Lung (tissue), 11 donors: ENCODE measurements at regions not wholly inside any gene's neighbourhood (a gene's known extent, or its start where the extent isn't known, plus 50 kb on each side); places are given as distances from the start of the nearest gene placed in this dataset.
A peak's percentile ranks its signal among the peaks of the same experiment; 100 is the strongest.

Source experiments
- ATAC-seq: fragments of 200-7000 bp; cut with Tn5 transposase; one replicate; pipeline ENCODE4 v1.9.1; 2020; ENCODE audit warnings: moderate number of reproducible peaks; ENCODE audit not compliant: insufficient read depth, low FRiP score
- DNase-seq, 3 donors: peaks; one replicate each; pipeline ENCODE4 v3.0.0-alpha.2; 2013 to 2017
- H3K27ac ChIP-seq, 2 donors: one replicate each; pipeline ENCODE4 v1.5.1; 2013; ENCODE audit warnings: mild to moderate bottlenecking in 2 of 2, moderate library complexity in 2 of 2, control low read depth in 1 of 2, inconsistent platforms in 1 of 2, low read depth in 1 of 2, low read length in 1 of 2
- H3K27me3 ChIP-seq, 3 donors: one replicate each; pipeline ENCODE4 v1.5.1; 2013; ENCODE audit warnings: low read length in 2 of 3; ENCODE audit not compliant: control insufficient read depth in 3 of 3, insufficient read depth in 3 of 3
- H3K36me3 ChIP-seq, 4 donors: one replicate each; pipeline ENCODE4 v1.5.1; 2013; ENCODE audit warnings: low read length in 4 of 4, mild to moderate bottlenecking in 1 of 4, moderate library complexity in 1 of 4; ENCODE audit not compliant: control insufficient read depth in 4 of 4, insufficient read depth in 4 of 4
- H3K4me1 ChIP-seq, 5 donors: one replicate each; pipeline ENCODE4 v1.5.1; 2013; ENCODE audit warnings: low read length in 5 of 5, mild to moderate bottlenecking in 2 of 5, moderate library complexity in 1 of 5; ENCODE audit not compliant: control insufficient read depth in 5 of 5, insufficient read depth in 5 of 5
- H3K4me3 ChIP-seq: one replicate; pipeline ENCODE4 v1.5.1; 2013; ENCODE audit warnings: mild to moderate bottlenecking, control low read depth, moderate library complexity
- H3K9ac ChIP-seq, 2 donors: one replicate each; pipeline ENCODE4 v1.5.1; 2013; ENCODE audit warnings: low read length in 2 of 2, control low read depth in 1 of 2; ENCODE audit not compliant: insufficient read depth in 1 of 2
- H3K9me3 ChIP-seq, 4 donors: one replicate each; pipeline ENCODE4 v1.5.1; 2013; ENCODE audit warnings: low read length in 3 of 4, mild to moderate bottlenecking in 1 of 4, moderate library complexity in 1 of 4; ENCODE audit not compliant: control insufficient read depth in 4 of 4, insufficient read depth in 3 of 4
- WGBS, 2 donors: extraction: QIAGEN DNeasy Blood & Tissue Kit; methylation state at CpG; one replicate each; pipeline ENCODE4 v1.1.7; 2013; 5-methylcytosine and 5-hydroxymethylcytosine counted together
- TF ChIP-seq, protein P1 (sequence below): IDR thresholded peaks from 2 replicates; pipeline ENCODE4 v1.5.1; 2012; ENCODE audit warnings: mild to moderate bottlenecking; ENCODE audit errors: control extremely low read depth, extremely low read depth
- donor health status: control.
- donor health status: control.
- donor health status: Bipolar disorder and iron deficiency.
- donor health status: healthy.
- donor health status: DM: yes; HTN: yes; CAD: no.

DNA sequence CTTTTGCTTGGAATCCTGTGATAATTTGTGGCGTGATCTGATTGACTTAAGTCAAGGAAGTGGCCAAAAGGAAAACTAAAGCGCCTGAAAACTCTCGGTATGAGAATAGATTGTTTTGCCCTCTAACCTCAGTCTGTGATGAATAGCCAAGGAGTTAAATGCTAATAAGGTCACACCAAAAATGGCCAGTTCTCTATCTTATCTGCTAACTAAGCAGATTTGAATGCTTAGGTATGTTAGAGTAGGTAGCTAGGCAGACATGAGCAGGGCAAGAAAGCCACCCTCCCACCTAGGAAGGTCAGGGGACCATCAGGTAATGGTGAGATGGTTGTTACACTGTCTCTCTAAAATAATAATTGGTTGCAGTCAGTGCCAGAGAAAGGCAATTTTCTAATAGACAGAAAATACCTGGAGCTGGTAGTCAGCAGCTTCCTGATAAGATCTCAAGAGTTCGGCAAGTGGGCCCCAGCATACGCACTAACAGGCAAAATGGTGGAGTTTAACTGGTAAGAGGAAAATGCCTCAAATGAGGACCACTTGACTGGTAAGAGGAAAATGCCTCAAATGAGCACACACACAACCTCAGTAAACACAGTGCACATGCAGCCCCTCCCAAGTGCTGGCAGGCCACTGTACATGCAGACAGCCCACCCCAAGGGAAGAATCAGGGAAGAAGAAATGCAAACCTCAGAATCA, 468.4 kb downstream of the MBD2 start:
- Histone ChIP-seq H3K27ac (peak overlapping the region in 1 of 2 donors; percentile 80), H3K4me1 (peaks cover 0 to 8% (median 0%) of the 10 kb centered on the region in 5 donors), H3K27me3 (no peaks in the 10 kb centered on the region), H3K9me3 (no peaks in the 10 kb centered on the region), H3K4me3 (no peak overlapping the region), H3K36me3 (no peaks in the 10 kb centered on the region), H3K9ac (no peak overlapping the region)
- ATAC-seq = peak; percentile 85
- TF ChIP-seq, protein P1, sequence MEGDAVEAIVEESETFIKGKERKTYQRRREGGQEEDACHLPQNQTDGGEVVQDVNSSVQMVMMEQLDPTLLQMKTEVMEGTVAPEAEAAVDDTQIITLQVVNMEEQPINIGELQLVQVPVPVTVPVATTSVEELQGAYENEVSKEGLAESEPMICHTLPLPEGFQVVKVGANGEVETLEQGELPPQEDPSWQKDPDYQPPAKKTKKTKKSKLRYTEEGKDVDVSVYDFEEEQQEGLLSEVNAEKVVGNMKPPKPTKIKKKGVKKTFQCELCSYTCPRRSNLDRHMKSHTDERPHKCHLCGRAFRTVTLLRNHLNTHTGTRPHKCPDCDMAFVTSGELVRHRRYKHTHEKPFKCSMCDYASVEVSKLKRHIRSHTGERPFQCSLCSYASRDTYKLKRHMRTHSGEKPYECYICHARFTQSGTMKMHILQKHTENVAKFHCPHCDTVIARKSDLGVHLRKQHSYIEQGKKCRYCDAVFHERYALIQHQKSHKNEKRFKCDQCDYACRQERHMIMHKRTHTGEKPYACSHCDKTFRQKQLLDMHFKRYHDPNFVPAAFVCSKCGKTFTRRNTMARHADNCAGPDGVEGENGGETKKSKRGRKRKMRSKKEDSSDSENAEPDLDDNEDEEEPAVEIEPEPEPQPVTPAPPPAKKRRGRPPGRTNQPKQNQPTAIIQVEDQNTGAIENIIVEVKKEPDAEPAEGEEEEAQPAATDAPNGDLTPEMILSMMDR = no peak
- WGBS, 2 donors = 59 to 77% methylated on average over 5 of the region's 5 CpGs
- DNase-seq = peak; percentile 45 to 79 (median 71)

DNA sequence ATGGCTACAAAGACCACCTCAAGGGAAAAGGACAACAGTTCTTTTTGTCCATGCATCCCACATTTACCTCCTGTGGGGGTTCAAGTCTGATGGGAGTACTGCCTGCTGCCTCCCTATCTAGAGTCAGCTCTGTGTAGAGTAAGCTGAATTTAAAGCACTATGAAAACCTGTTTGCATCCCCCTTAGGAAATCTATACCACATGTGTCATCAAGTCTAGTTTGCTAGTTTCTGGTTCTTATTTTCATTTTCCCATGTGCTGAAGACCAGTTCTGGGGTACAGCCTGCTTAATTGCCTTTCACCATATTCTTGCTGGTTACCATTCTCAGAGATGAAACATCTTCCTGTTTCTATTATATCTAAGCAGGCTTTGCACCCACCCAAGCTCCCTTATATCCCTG, 470.3 kb downstream of the MBD2 start:
- ATAC-seq = no peak
- Histone ChIP-seq H3K9ac (no peak overlapping the region), H3K36me3 (no peaks in the 10 kb centered on the region), H3K27me3 (no peaks in the 10 kb centered on the region), H3K4me3 (no peak overlapping the region), H3K9me3 (no peaks in the 10 kb centered on the region), H3K27ac (no peak overlapping the region), H3K4me1 (peaks cover 0 to 8% (median 0%) of the 10 kb centered on the region in 5 donors)
- TF ChIP-seq, protein P1 = no peak
- DNase-seq = no peak

DNA sequence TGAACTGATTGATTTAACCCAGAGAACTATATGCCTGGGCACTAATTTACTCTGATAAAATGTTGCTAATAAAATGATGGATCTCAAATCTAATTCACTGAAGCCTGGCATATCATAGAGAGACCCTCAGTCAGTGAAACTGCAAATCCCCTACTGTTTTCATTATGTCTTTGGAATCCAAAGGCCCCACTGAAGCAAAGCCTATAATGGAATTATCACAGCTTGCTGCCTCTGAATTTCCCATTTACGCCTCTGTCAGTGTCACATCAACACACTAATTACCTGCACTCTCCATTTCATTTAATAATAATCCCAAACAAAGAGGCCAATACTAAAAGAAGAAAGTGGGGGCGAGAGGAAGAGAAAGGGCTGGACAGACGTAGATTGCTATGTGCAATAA, 470.9 kb downstream of the MBD2 start:
- Histone ChIP-seq H3K4me1 (peaks cover 0 to 8% (median 0%) of the 10 kb centered on the region in 5 donors), H3K27me3 (no peaks in the 10 kb centered on the region), H3K9ac (no peak overlapping the region), H3K36me3 (no peaks in the 10 kb centered on the region), H3K27ac (no peak overlapping the region), H3K4me3 (no peak overlapping the region), H3K9me3 (no peaks in the 10 kb centered on the region)
- ATAC-seq (no peak), DNase-seq (no peak)
- TF ChIP-seq, protein P1 = no peak
- WGBS, 2 donors = 74% methylated on average over 3 of the region's 3 CpGs

DNA sequence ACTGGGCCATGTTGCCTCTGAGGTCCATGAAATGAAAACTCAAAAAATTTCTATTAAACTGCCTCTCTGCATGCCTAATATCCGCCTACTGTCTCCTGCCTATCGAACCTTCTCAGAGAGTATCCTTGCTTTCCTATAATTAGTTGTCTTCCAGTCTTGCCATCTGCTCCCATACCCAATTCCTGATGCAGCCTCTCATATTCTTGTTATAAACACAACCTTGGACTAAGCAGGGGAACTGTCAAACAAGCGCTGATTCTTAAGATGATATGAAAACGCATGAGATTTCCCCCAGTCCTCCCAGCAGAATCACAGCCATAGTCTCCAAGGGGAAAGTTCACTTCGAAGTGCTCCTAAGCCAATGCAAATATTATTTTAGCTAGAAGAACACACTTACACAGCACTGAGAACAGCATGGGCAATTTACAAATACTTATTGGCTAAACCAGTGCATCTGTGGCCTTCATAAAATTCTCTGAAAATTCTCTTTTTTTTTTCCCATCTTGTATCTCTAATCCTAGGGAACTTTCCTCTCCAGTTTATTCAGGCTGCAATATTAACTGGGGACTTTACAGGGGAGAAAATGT, 471.6 kb downstream of the MBD2 start:
- TF ChIP-seq, protein P1 = no peak
- no peak for DNase-seq
- Histone ChIP-seq H3K9me3 (no peaks in the 10 kb centered on the region), H3K27me3 (no peaks in the 10 kb centered on the region), H3K4me1 (peaks cover 0 to 8% (median 0%) of the 10 kb centered on the region in 5 donors), H3K9ac (no peak overlapping the region), H3K4me3 (no peak overlapping the region), H3K27ac (peak overlapping the region in 1 of 2 donors; percentile 39), H3K36me3 (no peaks in the 10 kb centered on the region)
- no peak for ATAC-seq
- 55 to 72% methylated on average over 5 of the region's 5 CpGs for WGBS, 2 donors
